ENCODE measurements at regions not wholly inside any gene's neighbourhood (a gene's known extent, or its start where the extent isn't known, plus 50 kb on each side); places are given as distances from the start of the nearest gene placed in this dataset.

DNA sequence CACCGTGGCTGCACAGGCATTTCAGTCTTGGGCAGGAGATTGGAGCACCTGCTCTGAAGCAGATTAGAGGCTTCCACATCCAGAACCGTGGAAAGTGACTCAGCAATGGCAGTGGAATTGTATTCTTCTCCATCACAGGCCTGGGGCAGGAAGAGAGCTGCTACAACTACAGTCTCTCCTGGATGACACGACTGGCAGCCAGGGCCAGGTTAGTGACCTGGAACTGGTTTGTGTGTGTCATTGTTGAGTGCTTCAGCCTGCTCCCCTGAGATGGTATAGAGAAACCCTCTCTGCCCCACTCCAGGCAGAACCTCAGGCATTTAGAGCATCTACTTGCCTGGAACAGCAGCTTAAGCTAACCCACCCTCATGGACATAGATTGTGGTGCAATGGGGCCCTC, 596.5 kb upstream of the INTU start:
- DNase-seq = no peak

DNA sequence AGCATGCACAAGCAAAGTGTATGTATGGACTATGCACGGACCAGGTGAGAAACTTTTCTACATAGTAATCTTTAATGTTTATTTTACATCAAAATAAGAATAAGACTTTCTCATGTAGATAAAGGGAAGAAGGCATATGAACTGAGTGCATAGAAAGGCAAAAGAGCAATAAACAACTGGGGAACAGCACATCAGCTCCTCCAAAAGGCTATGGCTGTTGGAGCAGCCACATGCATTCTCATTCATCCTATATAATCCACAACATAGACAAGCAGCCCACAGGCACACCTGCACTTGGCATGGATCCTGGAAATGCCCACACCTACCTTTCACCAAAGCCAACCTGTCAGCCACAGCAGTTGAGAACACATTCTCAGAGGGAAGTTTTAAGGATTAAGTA, 586.9 kb upstream of the INTU start:
- DNase-seq = no peak

DNA sequence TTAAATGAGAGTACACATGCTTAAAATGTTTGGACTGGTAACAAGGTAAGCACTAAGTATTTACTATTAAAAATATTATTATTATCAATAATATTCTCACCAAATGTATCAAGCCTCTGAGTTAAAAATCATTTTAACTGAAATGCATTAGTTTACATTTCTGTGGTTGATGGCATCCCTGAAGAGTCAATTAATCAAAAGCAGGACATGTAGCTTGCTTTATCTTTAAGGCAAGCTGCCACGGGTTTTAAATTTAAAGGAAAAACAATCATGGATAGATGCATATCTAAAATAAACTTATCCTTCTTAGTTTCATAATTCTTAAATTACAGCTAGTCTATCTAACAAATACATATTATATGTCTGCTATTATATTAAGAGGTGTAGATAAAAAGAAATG, 584.8 kb upstream of the INTU start:
- DNase-seq = no peak

- DNase-seq = no peak
Observed at GRCh38 chr4:127048376-127049044, 584.2 kb upstream of the INTU start.

DNA sequence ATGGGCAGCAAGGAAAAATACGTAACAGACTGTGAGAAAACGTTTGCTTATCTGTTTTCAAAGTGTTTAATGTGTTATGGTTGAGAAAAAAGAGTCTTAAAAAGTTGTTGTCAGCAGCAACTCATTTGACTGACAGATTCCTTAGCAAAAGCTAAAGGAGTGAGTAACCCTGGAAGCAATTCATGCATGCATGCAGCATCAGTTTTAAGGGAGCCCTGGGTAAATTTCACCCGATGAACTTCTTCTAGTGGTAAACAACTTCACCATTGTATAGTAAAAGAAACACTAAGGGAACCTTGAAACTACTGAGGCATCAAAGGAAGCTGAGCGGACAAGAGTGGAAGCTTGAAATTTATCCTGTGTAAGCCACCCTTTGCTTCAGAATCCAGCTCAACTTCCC, 583.2 kb upstream of the INTU start:
- no peak for DNase-seq

GRCh38 chr4:127052742-127053141, 580.0 kb upstream of the INTU start:
- DNase-seq = no peak

GRCh38 chr4:127055357-127055756, 577.4 kb upstream of the INTU start:
- no peak for DNase-seq

GRCh38 chr4:127069675-127070074, 563.1 kb upstream of the INTU start:
- no peak for DNase-seq

- no peak for DNase-seq
Observed at GRCh38 chr4:127071443-127071842, 561.3 kb upstream of the INTU start.

GRCh38 chr4:127080141-127080540, 552.6 kb upstream of the INTU start:
- DNase-seq = no peak

GRCh38 chr4:127081041-127081440, 551.7 kb upstream of the INTU start:
- DNase-seq = no peak

DNA sequence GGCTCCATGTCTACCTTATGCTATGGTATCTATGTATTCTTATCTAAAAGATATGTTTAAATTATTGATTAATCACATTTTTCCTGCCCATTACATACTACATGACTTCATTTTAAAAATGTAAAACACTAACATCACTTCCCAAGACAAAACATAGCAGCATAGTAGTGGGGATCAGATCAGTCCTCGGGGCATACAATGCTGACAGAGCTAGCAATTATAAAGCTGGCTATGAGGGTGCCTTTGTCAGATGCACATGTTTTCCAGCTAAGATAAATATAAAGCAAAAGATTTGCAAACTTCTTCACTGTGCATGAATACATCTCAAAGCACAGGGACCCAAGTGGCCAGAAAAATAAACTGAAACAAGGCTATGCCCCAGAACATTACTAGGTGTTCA, 549.8 kb upstream of the INTU start:
- DNase-seq = no peak

- DNase-seq = no peak
Observed at GRCh38 chr4:127084666-127085065, 548.1 kb upstream of the INTU start.

GRCh38 chr4:127097061-127097460, 535.7 kb upstream of the INTU start:
- no peak for DNase-seq

DNA sequence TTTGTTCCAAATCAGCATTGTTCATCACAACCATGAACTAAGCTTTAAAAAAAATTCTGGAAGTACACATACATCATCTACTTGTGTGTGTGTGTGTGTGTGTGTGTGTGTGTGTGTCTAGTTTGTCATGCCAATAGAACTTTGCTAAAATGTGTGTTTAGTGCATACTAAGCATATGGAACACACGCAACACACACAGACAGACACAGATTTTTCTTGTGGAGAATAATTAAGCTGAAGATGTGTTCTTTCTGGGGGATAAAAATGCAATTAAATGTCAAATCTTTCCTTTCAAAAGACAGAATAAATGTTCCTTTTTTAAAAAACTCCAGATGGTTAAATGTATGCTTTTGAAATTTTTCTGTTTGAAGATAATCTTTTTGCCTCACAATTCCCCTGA, 530.4 kb upstream of the INTU start:
- DNase-seq = no peak

DNA sequence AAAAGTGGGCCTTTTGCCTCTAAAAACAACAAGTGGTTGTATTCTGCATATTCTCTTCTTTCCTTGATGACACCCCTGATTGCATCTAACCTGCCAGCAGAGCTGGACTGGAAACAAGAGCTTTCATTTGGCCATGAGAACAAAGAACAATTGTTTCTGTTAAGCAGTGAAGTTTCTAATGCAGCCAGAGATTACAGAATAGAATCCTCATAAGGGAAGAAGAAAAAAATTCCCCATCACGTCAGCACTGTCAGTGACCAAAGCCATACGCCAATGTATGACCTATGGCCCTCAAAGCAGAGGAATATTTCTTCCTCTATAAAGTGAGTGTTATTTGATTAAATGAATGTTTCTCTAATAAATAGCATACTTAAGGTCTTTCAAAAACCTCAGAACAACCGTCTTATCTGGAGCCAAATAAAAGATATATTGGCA, 529.1 kb upstream of the INTU start:
- DNase-seq = no peak

DNA sequence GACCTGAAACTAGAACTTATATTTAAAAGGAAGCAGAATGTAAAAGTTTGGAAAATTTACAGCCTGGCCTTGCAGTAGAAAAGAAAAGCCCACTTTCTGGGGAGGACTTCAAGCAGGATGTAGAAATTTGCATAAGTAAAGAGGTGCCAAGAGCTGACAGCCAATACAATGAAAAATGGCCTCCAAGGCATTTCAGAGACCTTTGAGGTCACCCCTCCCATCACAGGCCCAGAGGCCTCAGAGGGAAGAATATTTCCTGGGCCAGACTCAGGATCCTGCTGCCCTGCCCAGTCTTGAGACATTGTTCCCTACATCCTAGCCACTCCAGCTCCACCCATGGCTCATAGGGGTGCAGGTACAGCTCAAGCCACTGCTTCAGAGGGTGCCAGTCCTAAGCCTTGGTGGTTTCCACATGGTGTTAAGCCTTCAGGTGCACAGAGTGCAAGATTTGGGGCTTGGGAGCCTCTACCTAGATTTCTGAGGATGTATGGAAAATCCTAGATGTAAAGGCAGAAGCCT, 518.9 kb upstream of the INTU start:
- DNase-seq = no peak

DNA sequence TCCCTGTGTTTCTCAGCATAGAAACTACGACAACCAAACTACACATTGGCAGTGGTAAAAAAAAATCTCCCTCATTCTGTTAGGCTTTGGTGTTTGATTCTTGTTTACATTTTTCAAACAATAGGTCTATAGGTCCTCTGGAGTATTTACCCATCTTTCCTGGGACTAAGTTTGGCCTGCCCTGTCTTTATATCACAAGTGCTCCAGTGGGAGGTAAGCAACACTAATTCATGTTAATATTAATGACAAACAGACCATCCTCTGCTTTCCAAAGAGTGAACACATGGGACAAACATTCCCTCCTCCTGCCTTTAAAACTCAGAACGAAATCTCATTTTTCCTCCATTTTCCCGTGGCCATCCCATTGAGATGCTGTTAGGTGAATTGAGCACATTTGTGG, 514.1 kb upstream of the INTU start:
- no peak for DNase-seq

DNA sequence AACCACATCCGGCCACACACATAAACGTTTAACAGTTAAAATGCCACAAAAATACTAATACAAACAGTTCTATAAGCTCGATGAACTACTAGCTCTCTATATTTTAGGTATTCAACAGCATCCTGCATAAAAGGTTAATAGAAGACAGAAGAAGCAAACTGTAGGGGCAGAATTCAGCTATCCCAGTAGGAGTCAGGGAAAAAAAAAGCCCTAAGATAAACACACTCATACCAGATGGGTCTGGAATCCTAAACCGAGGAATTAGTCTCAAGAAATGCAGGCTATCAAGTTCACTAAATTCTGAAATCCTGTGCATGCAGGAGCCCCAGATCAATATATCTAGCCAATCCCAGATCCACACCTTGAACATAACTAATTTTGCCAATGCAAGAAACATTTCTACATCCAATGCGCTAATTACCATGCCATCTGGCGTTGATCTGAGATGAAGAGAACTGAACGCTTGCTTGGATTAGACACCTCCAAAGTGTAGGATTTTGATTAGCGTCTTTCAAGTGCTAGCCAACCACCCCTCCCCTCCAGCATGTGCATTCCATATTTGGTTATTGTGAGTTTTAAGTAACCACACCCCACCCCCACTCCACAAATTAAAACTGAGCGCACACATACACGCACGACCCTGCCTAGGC, 512.2 kb upstream of the INTU start:
- DNase-seq = no peak

- no peak for DNase-seq
Observed at GRCh38 chr4:127124919-127125318, 507.8 kb upstream of the INTU start.

- DNase-seq = no peak
Observed at GRCh38 chr4:127126718-127127117, 506.0 kb upstream of the INTU start.

DNA sequence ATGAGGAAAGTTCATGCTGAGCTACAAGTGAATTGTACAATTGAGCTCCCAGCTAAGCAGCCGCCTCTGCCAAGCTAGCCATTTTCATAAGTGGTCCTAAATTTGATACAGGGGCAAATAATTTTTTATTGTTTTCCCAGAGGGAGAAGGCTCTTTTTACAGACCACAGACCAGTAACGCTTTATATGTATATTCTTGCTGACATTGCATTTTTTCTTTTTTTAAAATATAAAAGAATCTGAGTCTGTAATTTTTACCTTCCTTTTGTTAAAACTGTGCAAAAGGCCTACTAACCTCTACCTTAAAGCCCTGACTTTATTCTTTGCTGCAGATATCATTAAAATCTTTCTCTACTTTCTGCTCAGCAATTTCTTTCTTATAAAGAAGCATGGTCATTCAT, 501.2 kb upstream of the INTU start:
- no peak for DNase-seq

DNA sequence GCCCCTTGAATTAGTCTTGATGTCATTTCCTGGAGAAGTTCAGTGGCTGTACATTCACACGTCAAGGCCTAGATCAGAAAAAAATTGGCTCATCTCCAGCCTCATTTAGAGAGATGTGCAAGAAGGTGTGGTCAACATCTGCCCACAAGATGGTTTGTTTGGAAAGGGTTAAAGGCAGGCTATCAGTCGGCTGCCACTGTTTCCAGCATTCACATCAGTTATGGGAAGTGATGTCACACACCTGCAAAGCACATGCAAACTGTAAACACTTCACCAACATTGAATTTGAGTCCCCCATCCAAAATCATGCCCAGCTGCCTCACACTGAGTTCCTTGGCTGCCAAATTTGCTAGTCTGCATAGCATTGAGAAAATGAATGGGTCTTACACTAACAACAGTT, 498.3 kb upstream of the INTU start:
- no peak for DNase-seq

- DNase-seq = no peak
Observed at GRCh38 chr4:127138586-127138985, 494.2 kb upstream of the INTU start.

DNA sequence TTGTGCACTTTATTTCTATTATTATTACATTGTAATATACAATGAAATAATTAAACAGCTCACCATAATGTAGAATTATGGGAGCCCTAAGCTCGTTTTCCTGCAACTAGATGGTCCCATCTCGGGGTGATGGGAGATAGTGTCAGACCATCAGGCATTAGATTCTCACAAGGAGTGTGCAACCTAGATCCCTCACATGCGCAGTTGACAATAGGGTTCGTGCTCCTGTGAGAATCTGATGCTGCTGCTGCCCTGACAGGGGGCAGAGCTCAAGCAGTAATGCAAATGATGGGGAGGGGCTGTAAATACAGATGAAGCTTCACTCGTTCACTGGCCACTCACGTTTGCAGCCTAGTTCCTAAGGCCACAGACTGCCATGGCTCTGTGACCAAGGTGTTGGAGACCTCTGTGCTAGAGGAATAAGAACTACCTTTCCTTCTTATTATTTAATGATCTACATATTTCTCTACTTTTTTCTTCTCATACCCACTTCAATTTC, 492.9 kb upstream of the INTU start:
- DNase-seq = no peak

Measured in suppressor macrophage treated with lipopolysaccharide for 1 hour (primary cell).